HG02571 (cell line): ENCODE measurements at regions not wholly inside any gene's neighbourhood (a gene's known extent, or its start where the extent isn't known, plus 50 kb on each side); places are given as distances from the start of the nearest gene placed in this dataset.
"Not testable (repeated sequence)": the region's sequence is repeated elsewhere in the genome, so short reads cannot be mapped to it uniquely, and the experiment has no call there.

Source experiments
- ATAC-seq: cut with Tn5 transposase; IDR thresholded peaks from one replicate; pipeline ENCODE4 v1.9.1; 2021; ENCODE audit warnings: mild to moderate bottlenecking, moderate library complexity; ENCODE audit not compliant: unreplicated experiment

GRCh38 chr18:71403501-71403900 lies 1114.7 kb downstream of the SOCS6 start:
- ATAC-seq: no peak

GRCh38 chr18:71398531-71398930 lies 1109.7 kb downstream of the SOCS6 start:
- ATAC-seq: no peak

GRCh38 chr18:71388148-71388547 lies 1099.3 kb downstream of the SOCS6 start:
- no peak for ATAC-seq

GRCh38 chr18:71374294-71375000 lies 1085.6 kb downstream of the SOCS6 start:
- ATAC-seq: no peak

- no peak for ATAC-seq
Measured at GRCh38 chr18:71371951-71372605, 1083.2 kb downstream of the SOCS6 start.

GRCh38 chr18:71370671-71371445 lies 1082.0 kb downstream of the SOCS6 start:
- ATAC-seq: no peak

GRCh38 chr18:71370095-71370494 lies 1081.2 kb downstream of the SOCS6 start:
- ATAC-seq: no peak

GRCh38 chr18:71362140-71362539 lies 1073.3 kb downstream of the SOCS6 start:
- ATAC-seq: no peak

- not testable (repeated sequence) for ATAC-seq
Measured at GRCh38 chr18:71355599-71355998, 1066.8 kb downstream of the SOCS6 start.

GRCh38 chr18:71352618-71353017 lies 1063.8 kb downstream of the SOCS6 start:
- no peak for ATAC-seq

GRCh38 chr18:71336576-71337210 lies 1047.8 kb downstream of the SOCS6 start:
- no peak for ATAC-seq

GRCh38 chr18:71329563-71329962 lies 1040.7 kb downstream of the SOCS6 start:
- no peak for ATAC-seq

GRCh38 chr18:71329114-71329513 lies 1040.3 kb downstream of the SOCS6 start:
- ATAC-seq: no peak

- ATAC-seq: no peak
Measured at GRCh38 chr18:71327850-71328249, 1039.0 kb downstream of the SOCS6 start.

GRCh38 chr18:71327441-71327840 lies 1038.6 kb downstream of the SOCS6 start:
- no peak for ATAC-seq

- ATAC-seq: no peak
Measured at GRCh38 chr18:71326826-71327225, 1038.0 kb downstream of the SOCS6 start.

GRCh38 chr18:71324356-71324755 lies 1035.5 kb downstream of the SOCS6 start:
- ATAC-seq: no peak

- ATAC-seq: no peak
Measured at GRCh38 chr18:71322201-71322600, 1033.4 kb downstream of the SOCS6 start.

- ATAC-seq: no peak
Measured at GRCh38 chr18:71321319-71321718, 1032.5 kb downstream of the SOCS6 start.

- no peak for ATAC-seq
Measured at GRCh38 chr18:71304856-71305255, 1016.0 kb downstream of the SOCS6 start.

- not testable (repeated sequence) for ATAC-seq
Measured at GRCh38 chr18:71303743-71304142, 1014.9 kb downstream of the SOCS6 start.
